CD14-positive monocyte (primary cell): ENCODE measurements at regions not wholly inside any gene's neighbourhood (a gene's known extent, or its start where the extent isn't known, plus 50 kb on each side); places are given as distances from the start of the nearest gene placed in this dataset.

ENCODE experiments used
- DNase-seq, 3 donors: peaks; one replicate each; pipeline ENCODE4 v3.0.0-alpha.2; 2011 to 2022
- H2AFZ ChIP-seq: 2 replicates; pipeline ENCODE4 v1.6.0; 2012; ENCODE audit warnings: mild to moderate bottlenecking, low read depth, low read length, inconsistent platforms; ENCODE audit not compliant: insufficient read depth, poor library complexity, severe bottlenecking
- H3K27ac ChIP-seq, 2 donors: 1 replicate in 1 of 2; 2 replicates in 1 of 2; pipeline ENCODE4 v1.5.1; 2012 to 2013; ENCODE audit warnings: low read length in 2 of 2, control low read depth in 1 of 2, inconsistent platforms in 1 of 2, low read depth in 1 of 2, mild to moderate bottlenecking in 1 of 2
- H3K27me3 ChIP-seq, 2 donors: one replicate each; pipeline versions ENCODE4 v1.6.0 to v1.6.1; 2011 to 2013; ENCODE audit warnings: low read length in 2 of 2; ENCODE audit not compliant: control insufficient read depth in 2 of 2, insufficient read depth in 2 of 2
- H3K36me3 ChIP-seq, 2 donors: replicated peaks in 1 of 2; 1 replicate in 1 of 2; 2 replicates in 1 of 2; pipeline versions ENCODE4 v1.5.1 to v1.6.1; 2012 to 2013; ENCODE audit warnings: low read length in 2 of 2, control low read depth in 1 of 2, inconsistent platforms in 1 of 2, mild to moderate bottlenecking in 1 of 2; ENCODE audit not compliant: insufficient read depth in 2 of 2, control insufficient read depth in 1 of 2
- H3K4me1 ChIP-seq, 2 donors: 1 replicate in 1 of 2; 2 replicates in 1 of 2; pipeline versions ENCODE4 v1.5.1 to v1.6.1; 2012 to 2013; ENCODE audit warnings: low read length in 2 of 2, control low read depth in 1 of 2, inconsistent platforms in 1 of 2, mild to moderate bottlenecking in 1 of 2, moderate library complexity in 1 of 2; ENCODE audit not compliant: insufficient read depth in 2 of 2, control insufficient read depth in 1 of 2
- H3K4me2 ChIP-seq: replicated peaks from 2 replicates; pipeline ENCODE3; 2012; ENCODE audit warnings: low read length, moderate library complexity, mild to moderate bottlenecking; ENCODE audit not compliant: poor library complexity, severe bottlenecking; ENCODE audit errors: extremely low read depth
- H3K4me3 ChIP-seq, 3 experiments: fragments of 200-600 bp in 1 of 3; sonication (generic) in 1 of 3; replicated peaks in 1 of 3; 1 replicate in 2 of 3; 2 replicates in 1 of 3; pipeline ENCODE4 v1.5.1; 2011 to 2013; ENCODE audit warnings: low read length in 3 of 3, mild to moderate bottlenecking in 3 of 3, control low read depth in 2 of 3, low read depth in 2 of 3, inconsistent platforms in 1 of 3, moderate library complexity in 1 of 3
- H3K79me2 ChIP-seq: 2 replicates; pipeline ENCODE4 v1.6.0; 2012; ENCODE audit warnings: mild to moderate bottlenecking, control low read depth, inconsistent platforms, low read length, moderate library complexity; ENCODE audit not compliant: insufficient read depth
- H3K9ac ChIP-seq: 2 replicates; pipeline ENCODE4 v1.6.0; 2017; ENCODE audit warnings: low read length, mild to moderate bottlenecking; ENCODE audit not compliant: insufficient read depth, poor library complexity, severe bottlenecking
- H3K9me3 ChIP-seq, 2 donors: replicated peaks in 1 of 2; 1 replicate in 1 of 2; 2 replicates in 1 of 2; pipeline versions ENCODE4 v1.5.1 to v1.6.1; 2012 to 2013; ENCODE audit warnings: low read length in 2 of 2, control low read depth in 1 of 2; ENCODE audit not compliant: control insufficient read depth in 1 of 2, insufficient read depth in 1 of 2
- H4K20me1 ChIP-seq: 2 replicates; pipeline ENCODE4 v1.6.0; 2012; ENCODE audit warnings: mild to moderate bottlenecking, low read length, control low read depth, moderate library complexity; ENCODE audit not compliant: insufficient read depth
- H3K27ac Mint-ChIP-seq, 7 donors: one replicate each; pipeline ENCODE4 v1.8.0; 2020; ENCODE audit warnings: mild to moderate bottlenecking in 7 of 7, mixed read lengths in 7 of 7, moderate library complexity in 6 of 7, inconsistent platforms in 2 of 7
- H3K27me3 Mint-ChIP-seq, 3 donors: one replicate each; pipeline ENCODE4 v1.8.0; 2021 to 2022; ENCODE audit warnings: low read depth in 3 of 3, mild to moderate bottlenecking in 3 of 3, mixed read lengths in 3 of 3, moderate library complexity in 3 of 3, inconsistent platforms in 1 of 3
- H3K36me3 Mint-ChIP-seq, 2 donors: one replicate each; pipeline ENCODE4 v1.8.0; 2020; ENCODE audit warnings: mixed read lengths in 2 of 2, inconsistent platforms in 1 of 2, mild to moderate bottlenecking in 1 of 2
- H3K4me1 Mint-ChIP-seq: one replicate; pipeline ENCODE4 v1.8.0; 2020; ENCODE audit warnings: mild to moderate bottlenecking, mixed read lengths
- H3K4me3 Mint-ChIP-seq, 2 donors: one replicate each; pipeline ENCODE4 v1.8.0; 2020; ENCODE audit warnings: mild to moderate bottlenecking in 2 of 2, mixed read lengths in 2 of 2, moderate library complexity in 1 of 2
- H3K9me3 Mint-ChIP-seq, 7 donors: one replicate each; pipeline ENCODE4 v1.8.0; 2020 to 2022; ENCODE audit warnings: mixed read lengths in 7 of 7, mild to moderate bottlenecking in 6 of 7, moderate library complexity in 6 of 7, inconsistent platforms in 2 of 7
- CTCF ChIP-seq: fragments of 200-600 bp; IDR thresholded peaks from one replicate; pipeline ENCODE4 v1.8.0; 2022; ENCODE audit warnings: antibody characterized with exemption, mild to moderate bottlenecking
- WGBS: methylation state at CpG from one replicate; pipeline ENCODE4 v1.1.5; 2013; ENCODE audit warnings: missing lambda C conversion rate; ENCODE audit not compliant: insufficient coverage; 5-methylcytosine and 5-hydroxymethylcytosine counted together
- intact Hi-C, 2 donors: fragments of 100-400 bp; cut with micrococcal nuclease; formaldehyde crosslinking; loops; one replicate each; pipeline versions ENCODE4 v1.15.0 to v1.15.1; 2023

GRCh38 chr1:185376288-185376687 is 59.2 kb upstream of the IVNS1ABP start:
- peak in 2 of 3 donors; percentile 20 to 25 for DNase-seq
- Mint-ChIP-seq H3K4me1 (peaks cover 19% of the 10 kb centered on the region), H3K4me3 (no peak overlapping the region), H3K27ac (no peak overlapping the region), H3K27me3 (no peaks in the 10 kb centered on the region), H3K9me3 (peaks cover 0 to 7% (median under 1%) of the 10 kb centered on the region in 7 donors), H3K36me3 (peaks cover 0 to 2% of the 10 kb centered on the region in 2 donors)
- Histone ChIP-seq H3K36me3 (no peaks in the 10 kb centered on the region), H3K79me2 (no peaks in the 10 kb centered on the region), H3K9me3 (no peaks in the 10 kb centered on the region), H4K20me1 (no peaks in the 10 kb centered on the region), H3K27ac (peak overlapping the region; percentile 92 to 97), H3K27me3 (no peaks in the 10 kb centered on the region), H3K4me3 (peak overlapping the region in 2 of 3 experiments; percentile 41 to 66), H3K4me1 (peaks cover 53 to 54% of the 10 kb centered on the region in 2 donors), H3K9ac (peak overlapping the region; percentile 63), H2AFZ (no peak overlapping the region), H3K4me2 (peak overlapping the region; percentile 69)
- intact Hi-C loops, result no loop called here
- no CpG with 5 or more reads among the region's 2 CpGs for WGBS
- no peak for TF ChIP-seq CTCF

GRCh38 chr1:185375583-185375982 is 58.5 kb upstream of the IVNS1ABP start:
- intact Hi-C loops, result loop anchor here in 1 of 2 donors (2.0 kb wide), 1 partner anchor 59 kb away; the partner anchor contains the start of gene IVNS1ABP
- Mint-ChIP-seq H3K36me3 (peaks cover 0 to 2% of the 10 kb centered on the region in 2 donors), H3K27ac (no peak overlapping the region), H3K27me3 (no peaks in the 10 kb centered on the region), H3K9me3 (peaks cover 0 to 6% (median 0%) of the 10 kb centered on the region in 7 donors), H3K4me1 (peaks cover 19% of the 10 kb centered on the region), H3K4me3 (no peak overlapping the region)
- 3% methylated on average over 5 of the region's 6 CpGs for WGBS
- H3K4me2 ChIP-seq, result peak overlapping the region; percentile 69
- no peaks in the 10 kb centered on the region for H3K27me3 ChIP-seq
- H3K9me3 ChIP-seq, result no peaks in the 10 kb centered on the region
- no peaks in the 10 kb centered on the region for H3K79me2 ChIP-seq
- H3K4me3 ChIP-seq, result peak overlapping the region in 2 of 3 experiments; percentile 41 to 66
- no peaks in the 10 kb centered on the region for H3K36me3 ChIP-seq
- no peaks in the 10 kb centered on the region for H4K20me1 ChIP-seq
- no peak for TF ChIP-seq CTCF
- peak; percentile 92 to 97 (median 94) for DNase-seq
- peak overlapping the region; percentile 2 for H2AFZ ChIP-seq
- H3K9ac ChIP-seq, result peak overlapping the region; percentile 58
- H3K4me1 ChIP-seq, result peaks cover 53 to 54% of the 10 kb centered on the region in 2 donors
- peak overlapping the region; percentile 92 to 97 for H3K27ac ChIP-seq
